ENCODE measurements at regions not wholly inside any gene's neighbourhood (a gene's known extent, or its start where the extent isn't known, plus 50 kb on each side); places are given as distances from the start of the nearest gene placed in this dataset.

DNA sequence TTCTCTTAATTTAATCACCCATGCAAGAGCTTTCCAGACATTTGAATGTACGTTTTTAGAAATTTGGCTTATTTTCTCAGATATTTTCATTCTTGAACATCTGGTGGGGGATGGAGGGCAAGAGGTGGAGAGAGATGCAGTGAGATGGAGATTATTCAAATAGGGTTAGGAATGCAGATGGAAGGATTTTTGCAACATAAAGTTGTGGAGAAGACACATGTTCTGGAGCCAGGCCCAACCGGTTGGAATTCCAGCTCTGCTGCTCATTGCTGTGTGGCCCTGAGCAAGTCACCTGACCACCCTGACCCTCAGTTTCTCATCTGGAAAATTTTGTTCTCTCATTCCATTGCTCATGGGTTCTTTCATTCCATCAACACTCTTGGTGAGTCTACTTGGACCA is 66.9 kb downstream of the IRX3 start:
- Histone ChIP-seq H3K4me2 (ENCODE audit: insufficient read depth, low read length) (no peak overlapping the region), H3K4me3 (ENCODE audit: insufficient read depth, low read length) (no peak overlapping the region), H3K27me3 (ENCODE audit: insufficient read depth, low read length) (peaks cover 21% of the 10 kb centered on the region), H3K27ac (ENCODE audit: low read depth, low read length) (no peak overlapping the region), H3K9me3 (ENCODE audit: low read depth, low read length) (no peaks in the 10 kb centered on the region), H3K36me3 (ENCODE audit: insufficient read depth, low read length) (no peaks in the 10 kb centered on the region), H2AFZ (ENCODE audit: low read length) (no peak overlapping the region), H3K4me1 (ENCODE audit: insufficient read depth, low read length) (no peaks in the 10 kb centered on the region), H3K79me2 (ENCODE audit: insufficient read depth, low read length) (no peaks in the 10 kb centered on the region), H4K20me1 (ENCODE audit: insufficient read depth, low read length) (no peaks in the 10 kb centered on the region)
- DNase-seq (ENCODE audit: insufficient read length, low spot score, missing footprints) = no peak
- TF ChIP-seq, protein P1, sequence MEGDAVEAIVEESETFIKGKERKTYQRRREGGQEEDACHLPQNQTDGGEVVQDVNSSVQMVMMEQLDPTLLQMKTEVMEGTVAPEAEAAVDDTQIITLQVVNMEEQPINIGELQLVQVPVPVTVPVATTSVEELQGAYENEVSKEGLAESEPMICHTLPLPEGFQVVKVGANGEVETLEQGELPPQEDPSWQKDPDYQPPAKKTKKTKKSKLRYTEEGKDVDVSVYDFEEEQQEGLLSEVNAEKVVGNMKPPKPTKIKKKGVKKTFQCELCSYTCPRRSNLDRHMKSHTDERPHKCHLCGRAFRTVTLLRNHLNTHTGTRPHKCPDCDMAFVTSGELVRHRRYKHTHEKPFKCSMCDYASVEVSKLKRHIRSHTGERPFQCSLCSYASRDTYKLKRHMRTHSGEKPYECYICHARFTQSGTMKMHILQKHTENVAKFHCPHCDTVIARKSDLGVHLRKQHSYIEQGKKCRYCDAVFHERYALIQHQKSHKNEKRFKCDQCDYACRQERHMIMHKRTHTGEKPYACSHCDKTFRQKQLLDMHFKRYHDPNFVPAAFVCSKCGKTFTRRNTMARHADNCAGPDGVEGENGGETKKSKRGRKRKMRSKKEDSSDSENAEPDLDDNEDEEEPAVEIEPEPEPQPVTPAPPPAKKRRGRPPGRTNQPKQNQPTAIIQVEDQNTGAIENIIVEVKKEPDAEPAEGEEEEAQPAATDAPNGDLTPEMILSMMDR (IDR thresholded peaks at IDR 0.05; ENCODE audit: extremely low read depth, low read depth, low read length) = no peak

DNA sequence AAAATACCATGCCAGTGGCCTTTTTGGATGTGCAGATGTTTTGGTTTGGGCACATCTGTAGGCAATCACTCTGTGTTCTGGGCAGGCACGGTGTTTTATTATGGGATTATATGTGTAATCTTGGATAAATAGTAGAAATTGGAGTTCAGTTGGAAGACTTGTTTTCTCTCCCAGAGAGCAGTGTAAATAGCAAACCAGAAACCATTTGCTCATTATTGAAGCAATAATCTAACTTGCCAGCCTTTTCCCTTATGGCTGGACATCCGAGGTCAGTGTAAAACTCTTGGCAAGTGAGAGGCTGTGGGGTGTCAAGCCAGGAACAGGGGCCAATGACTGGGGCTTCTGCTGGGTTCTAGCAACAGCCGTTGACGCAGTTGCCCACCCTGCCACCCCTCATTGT is 69.9 kb downstream of the IRX3 start:
- Histone ChIP-seq H3K27me3 (ENCODE audit: insufficient read depth, low read length) (peaks cover 45% of the 10 kb centered on the region), H2AFZ (ENCODE audit: low read length) (no peak overlapping the region), H3K27ac (ENCODE audit: low read depth, low read length) (no peak overlapping the region), H3K79me2 (ENCODE audit: insufficient read depth, low read length) (no peaks in the 10 kb centered on the region), H4K20me1 (ENCODE audit: insufficient read depth, low read length) (no peaks in the 10 kb centered on the region), H3K4me1 (ENCODE audit: insufficient read depth, low read length) (no peaks in the 10 kb centered on the region), H3K4me3 (ENCODE audit: insufficient read depth, low read length) (no peak overlapping the region), H3K36me3 (ENCODE audit: insufficient read depth, low read length) (no peaks in the 10 kb centered on the region), H3K4me2 (ENCODE audit: insufficient read depth, low read length) (no peak overlapping the region), H3K9me3 (ENCODE audit: low read depth, low read length) (no peaks in the 10 kb centered on the region)
- DNase-seq (ENCODE audit: insufficient read length, low spot score, missing footprints) = no peak
- TF ChIP-seq, protein P1 (IDR thresholded peaks at IDR 0.05; ENCODE audit: extremely low read depth, low read depth, low read length) = no peak

DNA sequence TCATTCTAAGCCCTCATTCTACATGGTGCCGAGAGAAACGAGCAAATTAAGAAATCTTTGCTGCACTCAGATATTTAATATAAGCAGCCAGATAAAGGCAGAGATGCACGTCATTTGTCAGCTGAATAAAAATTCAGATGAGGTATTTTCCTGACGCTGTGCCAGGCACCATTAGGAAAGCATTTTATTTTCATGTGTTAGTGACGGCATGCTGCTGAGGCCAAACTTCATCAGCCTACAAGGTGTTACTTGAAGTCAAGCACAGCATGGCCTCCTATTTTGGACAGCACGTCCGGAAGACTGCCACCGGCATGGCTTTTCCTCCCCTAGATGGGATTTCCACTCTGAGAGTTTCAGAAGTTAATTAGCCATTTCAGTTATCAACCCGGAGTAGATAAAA is 70.3 kb downstream of the IRX3 start:
- no peaks in the 10 kb centered on the region for H4K20me1 ChIP-seq (ENCODE audit: insufficient read depth, low read length)
- no peak overlapping the region for H3K4me3 ChIP-seq (ENCODE audit: insufficient read depth, low read length)
- H3K4me1 ChIP-seq (ENCODE audit: insufficient read depth, low read length) = no peaks in the 10 kb centered on the region
- peaks cover 49% of the 10 kb centered on the region for H3K27me3 ChIP-seq (ENCODE audit: insufficient read depth, low read length)
- H3K9me3 ChIP-seq (ENCODE audit: low read depth, low read length) = no peaks in the 10 kb centered on the region
- H3K79me2 ChIP-seq (ENCODE audit: insufficient read depth, low read length) = no peaks in the 10 kb centered on the region
- no peak for DNase-seq (ENCODE audit: insufficient read length, low spot score, missing footprints)
- H3K36me3 ChIP-seq (ENCODE audit: insufficient read depth, low read length) = no peaks in the 10 kb centered on the region
- no peak overlapping the region for H2AFZ ChIP-seq (ENCODE audit: low read length)
- TF ChIP-seq, protein P1 (IDR thresholded peaks at IDR 0.05; ENCODE audit: extremely low read depth, low read depth, low read length) = no peak
- no peak overlapping the region for H3K4me2 ChIP-seq (ENCODE audit: insufficient read depth, low read length)
- no peak overlapping the region for H3K27ac ChIP-seq (ENCODE audit: low read depth, low read length)

DNA sequence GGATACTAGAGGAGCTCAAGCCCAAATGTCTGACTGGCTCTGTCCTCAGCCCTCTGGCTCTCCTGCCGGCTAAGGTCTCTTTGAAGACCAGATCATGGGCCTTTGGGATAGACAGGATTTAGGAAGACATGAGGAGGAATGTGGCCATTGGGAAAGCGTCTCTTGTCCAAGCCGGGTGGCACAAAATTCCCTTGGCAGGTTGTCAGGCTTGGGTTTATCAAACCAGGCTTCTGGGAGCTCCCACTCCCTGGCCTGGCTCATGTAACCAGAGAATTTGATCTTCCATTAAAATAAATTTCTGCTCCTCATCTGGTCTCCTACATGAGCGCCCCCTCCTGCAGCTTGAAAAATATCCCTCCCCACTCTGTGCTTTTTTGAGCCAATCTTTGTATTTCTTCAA is 71.1 kb downstream of the IRX3 start:
- Histone ChIP-seq H3K36me3 (ENCODE audit: insufficient read depth, low read length) (no peaks in the 10 kb centered on the region), H3K4me1 (ENCODE audit: insufficient read depth, low read length) (no peaks in the 10 kb centered on the region), H3K9me3 (ENCODE audit: low read depth, low read length) (no peaks in the 10 kb centered on the region), H3K27ac (ENCODE audit: low read depth, low read length) (no peak overlapping the region), H3K4me2 (ENCODE audit: insufficient read depth, low read length) (no peak overlapping the region), H3K27me3 (ENCODE audit: insufficient read depth, low read length) (peaks cover 53% of the 10 kb centered on the region), H2AFZ (ENCODE audit: low read length) (no peak overlapping the region), H3K4me3 (ENCODE audit: insufficient read depth, low read length) (no peak overlapping the region), H3K79me2 (ENCODE audit: insufficient read depth, low read length) (no peaks in the 10 kb centered on the region), H4K20me1 (ENCODE audit: insufficient read depth, low read length) (no peaks in the 10 kb centered on the region)
- TF ChIP-seq, protein P1 (IDR thresholded peaks at IDR 0.05; ENCODE audit: extremely low read depth, low read depth, low read length) = no peak
- peak; percentile 56 for DNase-seq (ENCODE audit: insufficient read length, low spot score, missing footprints)

All from osteoblast (primary cell).